HL-60 (cell line): ENCODE measurements at regions not wholly inside any gene's neighbourhood (a gene's known extent, or its start where the extent isn't known, plus 50 kb on each side); places are given as distances from the start of the nearest gene placed in this dataset.
"Not testable (repeated sequence)": the region's sequence is repeated elsewhere in the genome, so short reads cannot be mapped to it uniquely, and the experiment has no call there.

Experiments
- CTCF ChIP-seq: IDR thresholded peaks from one replicate; pipeline ENCODE4 v1.5.1; 2011; ENCODE audit warnings: low read length, control low read depth, inconsistent platforms; ENCODE audit not compliant: insufficient read depth
- POLR2AphosphoS5 ChIP-seq: IDR thresholded peaks from 2 replicates; pipeline ENCODE4 v1.6.1; 2012; ENCODE audit warnings: low read depth

GRCh38 chr9:31774021-31774420, 610.4 kb upstream of the ACO1 start:
- not testable (repeated sequence) for TF ChIP-seq CTCF, POLR2AphosphoS5
